Right lobe of liver (tissue), 4 donors: ENCODE measurements at regions not wholly inside any gene's neighbourhood (a gene's known extent, or its start where the extent isn't known, plus 50 kb on each side); places are given as distances from the start of the nearest gene placed in this dataset.
"Not testable (repeated sequence)": the region's sequence is repeated elsewhere in the genome, so short reads cannot be mapped to it uniquely, and the experiment has no call there.

Experiments
- CTCF ChIP-seq, 4 donors: fragments of 200-600 bp in 3 of 4; fragments of 450-650 bp in 1 of 4; IDR thresholded peaks; one replicate each; pipeline versions ENCODE4 v1.5.1 to v1.8.0; 2016 to 2022; ENCODE audit warnings: antibody characterized with exemption in 4 of 4, mild to moderate bottlenecking in 2 of 4
- POLR2A ChIP-seq: fragments of 450-650 bp; IDR thresholded peaks from one replicate; pipeline ENCODE4 v1.6.1; 2017; ENCODE audit warnings: antibody characterized with exemption, mild to moderate bottlenecking
- donor health status: DM: no; HTN: no; CAD: no.
- donor health status: DM: no; HTN: no; CAD: no.
- donor health status: DM: no; HTN: yes; CAD: no.

GRCh38 chrY:18452815-18453214 is 93.7 kb upstream of the HSFY1 start:
- not testable (repeated sequence) for TF ChIP-seq POLR2A; CTCF (IDR thresholded peaks at IDR 0.05)
